ENCODE measurements at regions not wholly inside any gene's neighbourhood (a gene's known extent, or its start where the extent isn't known, plus 50 kb on each side); places are given as distances from the start of the nearest gene placed in this dataset.

- no peak for TF ChIP-seq CTCF (IDR thresholded peaks at IDR 0.05; ENCODE audit: low read depth, low read length)
- no peak for TF ChIP-seq POLR2A (IDR thresholded peaks at IDR 0.05; ENCODE audit: extremely low read depth, insufficient read length)
- TF ChIP-seq MYC (IDR thresholded peaks at IDR 0.05; ENCODE audit: low read depth, low read length) = no peak
Measured at GRCh38 chrX:96575011-96575410, 109.6 kb upstream of the DIAPH2 start.
